Neural cell (in vitro differentiated cells): ENCODE measurements at regions not wholly inside any gene's neighbourhood (a gene's known extent, or its start where the extent isn't known, plus 50 kb on each side); places are given as distances from the start of the nearest gene placed in this dataset.

ENCODE experiments used
- H2AFZ ChIP-seq: fragments of 200-600, 300-800 bp; sonication (generic), shearing (Covaris generic); 2 replicates; pipeline ENCODE4 v1.6.0; 2014; ENCODE audit warnings: low read depth, mild to moderate bottlenecking, antibody characterized with exemption, low read length, moderate library complexity
- H3F3A ChIP-seq: fragments of 200-600 bp; shearing (Covaris generic); 2 replicates; pipeline ENCODE4 v1.6.1; 2016; ENCODE audit warnings: mild to moderate bottlenecking, moderate library complexity, mixed read lengths, antibody characterized with exemption, low read length; ENCODE audit not compliant: insufficient read depth, poor library complexity, severe bottlenecking
- H3K27ac ChIP-seq: fragments of 200-600, 300-800 bp; sonication (generic), shearing (Covaris generic); 2 replicates; pipeline ENCODE4 v1.5.1; 2014; ENCODE audit warnings: mild to moderate bottlenecking, low read length, moderate library complexity
- H3K27me3 ChIP-seq: fragments of 300-800, 200-600 bp; sonication (generic), shearing (Covaris generic); 2 replicates; pipeline ENCODE4 v1.6.0; 2014; ENCODE audit warnings: mild to moderate bottlenecking, low read depth, low read length, moderate library complexity; ENCODE audit not compliant: insufficient read depth
- H3K36me3 ChIP-seq: fragments of 300-800, 200-600 bp; sonication (generic), shearing (Covaris generic); 2 replicates; pipeline ENCODE4 v1.5.1; 2014; ENCODE audit warnings: mild to moderate bottlenecking, antibody characterized with exemption, low read length, moderate library complexity; ENCODE audit not compliant: insufficient read depth
- H3K4me2 ChIP-seq: fragments of 300-800, 200-600 bp; sonication (generic), shearing (Covaris generic); 2 replicates; pipeline ENCODE4 v1.6.0; 2014; ENCODE audit warnings: mild to moderate bottlenecking, low read length
- H3K4me3 ChIP-seq: fragments of 300-800, 200-600 bp; sonication (generic), shearing (Covaris generic); 2 replicates; pipeline ENCODE4 v1.5.1; 2014; ENCODE audit warnings: mild to moderate bottlenecking, low read length, moderate library complexity
- H3K79me2 ChIP-seq: fragments of 200-600 bp; shearing (Covaris generic); replicated peaks from 2 replicates; pipeline ENCODE4 v1.6.0; 2014; ENCODE audit warnings: mild to moderate bottlenecking, low read length, moderate library complexity; ENCODE audit not compliant: insufficient read depth
- H3K9ac ChIP-seq: fragments of 300-800, 200-600 bp; sonication (generic), shearing (Covaris generic); 2 replicates; pipeline ENCODE4 v1.6.1; 2016; ENCODE audit warnings: mild to moderate bottlenecking, low read length, mixed read lengths
- H3K9me2 ChIP-seq: fragments of 200-600 bp; shearing (Covaris generic); 2 replicates; pipeline ENCODE4 v1.6.1; 2016; ENCODE audit warnings: mild to moderate bottlenecking, low read length, mixed read lengths; ENCODE audit not compliant: insufficient read depth
- H3K9me3 ChIP-seq: fragments of 200-600, 300-800 bp; sonication (generic), shearing (Covaris generic); 2 replicates; pipeline ENCODE4 v1.6.1; 2016; ENCODE audit warnings: mild to moderate bottlenecking, mixed run types, low read length, moderate library complexity, mixed read lengths
- H4K20me1 ChIP-seq: fragments of 200-600 bp; shearing (Covaris generic); 2 replicates; pipeline ENCODE4 v1.6.1; 2016; ENCODE audit warnings: mild to moderate bottlenecking, mixed run types; ENCODE audit not compliant: insufficient read depth
- EP300 ChIP-seq: fragments of 450-650 bp; conservative IDR thresholded peaks from 2 replicates; pipeline ENCODE4 v1.6.1; 2014; ENCODE audit warnings: antibody characterized with exemption, mild to moderate bottlenecking, moderate library complexity; ENCODE audit not compliant: poor library complexity, severe bottlenecking
- EZH2 ChIP-seq: fragments of 200-600, 300-800 bp; shearing (Covaris generic), sonication (generic); IDR thresholded peaks from 2 replicates; pipeline ENCODE4 v1.6.1; 2014; ENCODE audit warnings: antibody characterized with exemption, low read length, borderline replicate concordance, mild to moderate bottlenecking; ENCODE audit not compliant: insufficient read depth, poor library complexity, severe bottlenecking
- MXI1 ChIP-seq: fragments of 450-650 bp; conservative IDR thresholded peaks from 2 replicates; pipeline ENCODE4 v1.6.1; 2014; ENCODE audit warnings: antibody characterized with exemption, mild to moderate bottlenecking; ENCODE audit not compliant: poor library complexity, severe bottlenecking
- POLR2AphosphoS5 ChIP-seq: IDR thresholded peaks from 2 replicates; pipeline ENCODE4 v1.6.1; 2012
- RAD21 ChIP-seq: fragments of 450-650 bp; conservative IDR thresholded peaks from 2 replicates; pipeline ENCODE4 v1.6.1; 2014; ENCODE audit warnings: antibody characterized with exemption, mild to moderate bottlenecking, moderate library complexity
- SMC3 ChIP-seq: fragments of 450-650 bp; conservative IDR thresholded peaks from 2 replicates; pipeline ENCODE4 v1.6.1; 2014; ENCODE audit warnings: antibody characterized with exemption, mild to moderate bottlenecking, moderate library complexity; ENCODE audit not compliant: poor library complexity
- TAF1 ChIP-seq: IDR thresholded peaks from 2 replicates; pipeline ENCODE4 v1.6.1; 2012; ENCODE audit warnings: low read depth
- TF ChIP-seq, protein P1 (sequence below): IDR thresholded peaks from 2 replicates; pipeline ENCODE4 v1.6.1; 2012; ENCODE audit warnings: borderline replicate concordance
- TF ChIP-seq, protein P2 (sequence below): fragments of 450-650 bp; IDR thresholded peaks from 2 replicates; pipeline ENCODE4 v1.5.1; 2014; ENCODE audit warnings: antibody characterized with exemption, mild to moderate bottlenecking, moderate library complexity; ENCODE audit not compliant: poor library complexity, severe bottlenecking

DNA sequence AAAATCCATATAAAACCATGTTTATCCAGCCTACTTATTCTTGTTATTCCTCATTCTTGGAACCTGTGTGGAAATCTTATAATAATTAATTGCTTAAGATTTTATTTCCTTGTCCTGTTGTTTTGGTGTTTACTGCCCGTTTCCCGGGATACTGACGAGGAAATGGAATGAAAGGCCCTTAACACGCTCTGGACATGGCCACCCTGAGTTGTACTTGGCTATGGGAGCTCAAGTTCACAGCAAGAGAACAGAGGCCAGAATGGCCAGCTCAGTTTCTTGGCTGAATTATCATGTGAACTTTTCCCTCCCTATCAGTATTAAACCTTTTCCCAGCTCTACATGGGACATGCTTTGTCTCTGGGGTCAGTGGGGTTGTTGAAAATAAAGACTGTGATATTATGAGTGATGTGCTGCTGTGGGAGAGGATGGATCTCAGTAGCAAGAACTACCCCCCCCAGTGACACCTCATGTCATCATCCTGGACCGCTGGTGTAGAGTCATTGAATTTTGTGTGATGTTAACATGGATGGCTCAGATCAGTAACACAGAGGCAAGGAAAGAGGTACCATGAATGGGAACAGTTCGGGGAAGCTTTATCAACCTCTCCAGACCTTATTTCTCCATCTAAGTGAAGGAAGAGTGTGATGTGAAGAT lies 87.0 kb upstream of the IGFBP3 start:
- H3K9me2 ChIP-seq: no peaks in the 10 kb centered on the region
- no peak overlapping the region for H3K27ac ChIP-seq
- H2AFZ ChIP-seq: no peak overlapping the region
- H3K9me3 ChIP-seq: no peaks in the 10 kb centered on the region
- H3F3A ChIP-seq: no peaks in the 10 kb centered on the region
- H3K4me3 ChIP-seq: no peak overlapping the region
- no peak overlapping the region for H3K4me2 ChIP-seq
- no peaks in the 10 kb centered on the region for H3K79me2 ChIP-seq
- TF ChIP-seq POLR2AphosphoS5: no peak
- TF ChIP-seq EP300: no peak
- TF ChIP-seq, protein P1, sequence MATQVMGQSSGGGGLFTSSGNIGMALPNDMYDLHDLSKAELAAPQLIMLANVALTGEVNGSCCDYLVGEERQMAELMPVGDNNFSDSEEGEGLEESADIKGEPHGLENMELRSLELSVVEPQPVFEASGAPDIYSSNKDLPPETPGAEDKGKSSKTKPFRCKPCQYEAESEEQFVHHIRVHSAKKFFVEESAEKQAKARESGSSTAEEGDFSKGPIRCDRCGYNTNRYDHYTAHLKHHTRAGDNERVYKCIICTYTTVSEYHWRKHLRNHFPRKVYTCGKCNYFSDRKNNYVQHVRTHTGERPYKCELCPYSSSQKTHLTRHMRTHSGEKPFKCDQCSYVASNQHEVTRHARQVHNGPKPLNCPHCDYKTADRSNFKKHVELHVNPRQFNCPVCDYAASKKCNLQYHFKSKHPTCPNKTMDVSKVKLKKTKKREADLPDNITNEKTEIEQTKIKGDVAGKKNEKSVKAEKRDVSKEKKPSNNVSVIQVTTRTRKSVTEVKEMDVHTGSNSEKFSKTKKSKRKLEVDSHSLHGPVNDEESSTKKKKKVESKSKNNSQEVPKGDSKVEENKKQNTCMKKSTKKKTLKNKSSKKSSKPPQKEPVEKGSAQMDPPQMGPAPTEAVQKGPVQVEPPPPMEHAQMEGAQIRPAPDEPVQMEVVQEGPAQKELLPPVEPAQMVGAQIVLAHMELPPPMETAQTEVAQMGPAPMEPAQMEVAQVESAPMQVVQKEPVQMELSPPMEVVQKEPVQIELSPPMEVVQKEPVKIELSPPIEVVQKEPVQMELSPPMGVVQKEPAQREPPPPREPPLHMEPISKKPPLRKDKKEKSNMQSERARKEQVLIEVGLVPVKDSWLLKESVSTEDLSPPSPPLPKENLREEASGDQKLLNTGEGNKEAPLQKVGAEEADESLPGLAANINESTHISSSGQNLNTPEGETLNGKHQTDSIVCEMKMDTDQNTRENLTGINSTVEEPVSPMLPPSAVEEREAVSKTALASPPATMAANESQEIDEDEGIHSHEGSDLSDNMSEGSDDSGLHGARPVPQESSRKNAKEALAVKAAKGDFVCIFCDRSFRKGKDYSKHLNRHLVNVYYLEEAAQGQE: no peak
- TF ChIP-seq, protein P2, sequence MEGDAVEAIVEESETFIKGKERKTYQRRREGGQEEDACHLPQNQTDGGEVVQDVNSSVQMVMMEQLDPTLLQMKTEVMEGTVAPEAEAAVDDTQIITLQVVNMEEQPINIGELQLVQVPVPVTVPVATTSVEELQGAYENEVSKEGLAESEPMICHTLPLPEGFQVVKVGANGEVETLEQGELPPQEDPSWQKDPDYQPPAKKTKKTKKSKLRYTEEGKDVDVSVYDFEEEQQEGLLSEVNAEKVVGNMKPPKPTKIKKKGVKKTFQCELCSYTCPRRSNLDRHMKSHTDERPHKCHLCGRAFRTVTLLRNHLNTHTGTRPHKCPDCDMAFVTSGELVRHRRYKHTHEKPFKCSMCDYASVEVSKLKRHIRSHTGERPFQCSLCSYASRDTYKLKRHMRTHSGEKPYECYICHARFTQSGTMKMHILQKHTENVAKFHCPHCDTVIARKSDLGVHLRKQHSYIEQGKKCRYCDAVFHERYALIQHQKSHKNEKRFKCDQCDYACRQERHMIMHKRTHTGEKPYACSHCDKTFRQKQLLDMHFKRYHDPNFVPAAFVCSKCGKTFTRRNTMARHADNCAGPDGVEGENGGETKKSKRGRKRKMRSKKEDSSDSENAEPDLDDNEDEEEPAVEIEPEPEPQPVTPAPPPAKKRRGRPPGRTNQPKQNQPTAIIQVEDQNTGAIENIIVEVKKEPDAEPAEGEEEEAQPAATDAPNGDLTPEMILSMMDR: no peak
- TF ChIP-seq RAD21: no peak
- no peak for TF ChIP-seq SMC3
- TF ChIP-seq EZH2: no peak
- TF ChIP-seq MXI1: no peak
- no peak for TF ChIP-seq TAF1
- no peaks in the 10 kb centered on the region for H3K36me3 ChIP-seq
- H4K20me1 ChIP-seq: no peaks in the 10 kb centered on the region
- no peaks in the 10 kb centered on the region for H3K27me3 ChIP-seq
- no peak overlapping the region for H3K9ac ChIP-seq

GRCh38 chr7:46007194-46007593 lies 86.1 kb upstream of the IGFBP3 start:
- TF ChIP-seq RAD21 (no peak), POLR2AphosphoS5 (no peak), EZH2 (no peak), EP300 (no peak), MXI1 (no peak), SMC3 (no peak), TAF1 (no peak)
- TF ChIP-seq, protein P1: no peak
- TF ChIP-seq, protein P2: no peak
- Histone ChIP-seq H3K9me3 (no peaks in the 10 kb centered on the region), H3K79me2 (no peaks in the 10 kb centered on the region), H3K27ac (no peak overlapping the region), H2AFZ (no peak overlapping the region), H3K9me2 (no peaks in the 10 kb centered on the region), H3K9ac (no peak overlapping the region), H3F3A (no peaks in the 10 kb centered on the region), H3K27me3 (no peaks in the 10 kb centered on the region), H3K4me3 (no peak overlapping the region), H4K20me1 (no peaks in the 10 kb centered on the region), H3K36me3 (no peaks in the 10 kb centered on the region), H3K4me2 (no peak overlapping the region)
